A549 (cell line): ENCODE measurements at regions not wholly inside any gene's neighbourhood (a gene's known extent, or its start where the extent isn't known, plus 50 kb on each side); places are given as distances from the start of the nearest gene placed in this dataset.
A peak's percentile ranks its signal among the peaks of the same experiment; 100 is the strongest.

ENCODE experiments used
- ATAC-seq, 2 experiments: fragments of 200-7000 bp in 1 of 2; fragments of >200 bp in 1 of 2; cut with Nextera tagmentation in 1 of 2; cut with Tn5 transposase in 1 of 2; 3 replicates each; pipeline versions ENCODE4 v1.8.0 to v1.9.1; 2018 to 2020; ENCODE audit warnings: mild to moderate bottlenecking in 1 of 2, moderate library complexity in 1 of 2
- CTCF ChIA-PET: fragments of 300-600 bp; sonication (Branson Sonifier 250); formaldehyde crosslinking; extraction: SDS; loops from one replicate; lab custom pipeline; 2021; ENCODE audit warnings: antibody characterized with exemption, inconsistent platforms; lab: Yijun Ruan, JAX
- POLR2A ChIA-PET: fragments of 350-600 bp; formaldehyde crosslinking; extraction: SDS; loops from one replicate; lab custom pipeline; 2021; ENCODE audit warnings: antibody characterized with exemption, inconsistent platforms; lab: Yijun Ruan, JAX
- DNase-seq, 2 experiments: peaks; one replicate each; pipeline versions ENCODE4 v3.0.0 to v3.0.0-alpha.2; 2011 to 2016; ENCODE audit warnings: low read depth in 1 of 2, low spot score in 1 of 2
- FAIRE-seq: peaks from 2 replicates; lab custom pipeline; 2011; peaks lifted over from hg19 to GRCh38; lab: Jason Lieb, UNC
- H3K27ac ChIP-seq, 2 experiments: fragments of >200 bp; sonication (Bioruptor Twin); formaldehyde crosslinking; 3 replicates each; pipeline ENCODE4 v1.5.1; 2016 to 2017
- H3K4me1 ChIP-seq: fragments of >200 bp; sonication (Bioruptor Twin); formaldehyde crosslinking; 3 replicates; pipeline ENCODE4 v1.6.1; 2016
- H3K4me2 ChIP-seq: fragments of >200 bp; sonication (Bioruptor Twin); formaldehyde crosslinking; 3 replicates; pipeline ENCODE4 v1.6.1; 2016
- H3K4me3 ChIP-seq: fragments of >200 bp; sonication (Bioruptor Twin); formaldehyde crosslinking; 3 replicates; pipeline ENCODE4 v1.5.1; 2016
- H3K9me3 ChIP-seq: fragments of >200 bp; sonication (Bioruptor Twin); formaldehyde crosslinking; 3 replicates; pipeline ENCODE4 v1.6.1; 2016
- CBX2 ChIP-seq: fragments of 200-600 bp; sonication (generic); IDR thresholded peaks from 2 replicates; pipeline ENCODE4 v1.6.1; 2016; ENCODE audit warnings: low read depth, mild to moderate bottlenecking, borderline replicate concordance
- CHD2 ChIP-seq: fragments of 150-350 bp; IDR thresholded peaks from 2 replicates; pipeline ENCODE4 v1.6.1; 2014; ENCODE audit warnings: low read length; ENCODE audit not compliant: partially characterized antibody
- EHF ChIP-seq: fragments of 250-450 bp; sonication (Bioruptor Pico); IDR thresholded peaks from 2 replicates; pipeline ENCODE4 v1.5.0; 2020; ENCODE audit warnings: mild to moderate bottlenecking
- EHMT2 ChIP-seq: fragments of 200-600 bp; sonication (generic); IDR thresholded peaks from 2 replicates; pipeline ENCODE4 v1.6.1; 2016; ENCODE audit warnings: antibody characterized with exemption, low read depth, mild to moderate bottlenecking, moderate library complexity
- ELK1 ChIP-seq: fragments of 150-350 bp; IDR thresholded peaks from 2 replicates; pipeline ENCODE4 v1.6.1; 2014; ENCODE audit warnings: low read depth, mild to moderate bottlenecking, low read length
- FOSB ChIP-seq: fragments of 250-450 bp; sonication (Bioruptor Pico); IDR thresholded peaks from 2 replicates; pipeline ENCODE4 v1.5.0; 2020; ENCODE audit warnings: mild to moderate bottlenecking, moderate library complexity
- FOSL2 ChIP-seq, 2 experiments: fragments of 450-650 bp in 1 of 2; fragments of >200 bp in 1 of 2; sonication (Bioruptor Twin) in 1 of 2; formaldehyde crosslinking; IDR thresholded peaks; 2 replicates each; pipeline versions ENCODE4 v1.5.0 to v1.6.1; 2016 to 2020; ENCODE audit warnings: mild to moderate bottlenecking in 1 of 2, moderate library complexity in 1 of 2
- HEYL ChIP-seq: fragments of 250-450 bp; sonication (Bioruptor Pico); IDR thresholded peaks from 2 replicates; pipeline ENCODE4 v1.8.0; 2021; ENCODE audit warnings: mild to moderate bottlenecking, moderate library complexity
- JUN ChIP-seq, 2 experiments: fragments of >200 bp; sonication (Bioruptor Twin); formaldehyde crosslinking; IDR thresholded peaks; 2 replicates in 1 of 2; 3 replicates in 1 of 2; pipeline ENCODE4 v1.6.1; 2016 to 2017
- KDM1A ChIP-seq: fragments of 200-600 bp; sonication (generic); IDR thresholded peaks from 2 replicates; pipeline ENCODE4 v1.6.1; 2016; ENCODE audit warnings: low read depth, mild to moderate bottlenecking
- KDM5A ChIP-seq: fragments of 200-600 bp; sonication (generic); IDR thresholded peaks from 2 replicates; pipeline ENCODE4 v1.6.1; 2016; ENCODE audit warnings: antibody characterized with exemption, mild to moderate bottlenecking
- MAFK ChIP-seq: fragments of 450-650 bp; IDR thresholded peaks from 2 replicates; pipeline ENCODE4 v1.6.1; 2014; ENCODE audit not compliant: partially characterized antibody
- MAX ChIP-seq: IDR thresholded peaks from 2 replicates; pipeline ENCODE4 v1.6.1; 2012
- MAZ ChIP-seq: fragments of 150-350 bp; IDR thresholded peaks from 2 replicates; pipeline ENCODE4 v1.6.1; 2014; ENCODE audit warnings: antibody characterized with exemption, low read depth, low read length, borderline replicate concordance
- MYC ChIP-seq: IDR thresholded peaks from 2 replicates; pipeline ENCODE4 v1.6.1; 2012; ENCODE audit warnings: mild to moderate bottlenecking, inconsistent platforms, low read length, improper control_type of control experiment, borderline replicate concordance
- NR3C1 ChIP-seq: fragments of >200 bp; sonication (Bioruptor Twin); formaldehyde crosslinking; IDR thresholded peaks from 3 replicates; pipeline ENCODE4 v1.6.1; 2017
- PHF8 ChIP-seq: fragments of 200-600 bp; sonication (generic); IDR thresholded peaks from 2 replicates; pipeline ENCODE4 v1.6.1; 2016; ENCODE audit warnings: low read depth, mild to moderate bottlenecking, antibody characterized with exemption, moderate library complexity, borderline replicate concordance
- POLR2A ChIP-seq: IDR thresholded peaks from 2 replicates; pipeline ENCODE4 v1.6.1; 2012; ENCODE audit warnings: mild to moderate bottlenecking, low read length
- POLR2AphosphoS2 ChIP-seq: conservative IDR thresholded peaks from 2 replicates; pipeline ENCODE4 v1.6.1; 2012; ENCODE audit warnings: low read length, improper control_type of control experiment, inconsistent platforms
- RNF2 ChIP-seq: fragments of 200-600 bp; sonication (generic); IDR thresholded peaks from 2 replicates; pipeline ENCODE4 v1.6.1; 2016; ENCODE audit warnings: low read depth, mild to moderate bottlenecking, antibody characterized with exemption, moderate library complexity, borderline replicate concordance
- TFCP2L1 ChIP-seq: fragments of 250-450 bp; sonication (Bioruptor Pico); IDR thresholded peaks from 2 replicates; pipeline ENCODE4 v1.5.0; 2021; ENCODE audit warnings: mild to moderate bottlenecking
- ZFP36 ChIP-seq: fragments of 450-650 bp; IDR thresholded peaks from 2 replicates; pipeline ENCODE4 v1.6.1; 2014; ENCODE audit warnings: borderline replicate concordance; ENCODE audit not compliant: partially characterized antibody
- ZSCAN20 ChIP-seq: fragments of 250-450 bp; sonication (Bioruptor Pico); IDR thresholded peaks from 2 replicates; pipeline ENCODE4 v1.8.0; 2022; ENCODE audit warnings: mild to moderate bottlenecking, moderate library complexity
- WGBS: methylation state at CpG from one replicate; pipeline ENCODE4 v1.1.6; 2017; ENCODE audit errors: missing lambda C conversion rate; 5-methylcytosine and 5-hydroxymethylcytosine counted together
- TF ChIP-seq, protein P1 (sequence below): fragments of >200 bp; sonication (Bioruptor Twin); formaldehyde crosslinking; IDR thresholded peaks from 2 replicates; pipeline ENCODE4 v1.6.1; 2016
- TF ChIP-seq, protein P2 (sequence below): IDR thresholded peaks from 2 replicates; pipeline ENCODE4 v1.6.1; 2012; ENCODE audit warnings: low read depth, borderline replicate concordance
- TF ChIP-seq, protein P3 (sequence below): fragments of >200 bp; sonication (Bioruptor Twin); formaldehyde crosslinking; IDR thresholded peaks from 3 replicates; pipeline ENCODE4 v1.5.1; 2016

DNA sequence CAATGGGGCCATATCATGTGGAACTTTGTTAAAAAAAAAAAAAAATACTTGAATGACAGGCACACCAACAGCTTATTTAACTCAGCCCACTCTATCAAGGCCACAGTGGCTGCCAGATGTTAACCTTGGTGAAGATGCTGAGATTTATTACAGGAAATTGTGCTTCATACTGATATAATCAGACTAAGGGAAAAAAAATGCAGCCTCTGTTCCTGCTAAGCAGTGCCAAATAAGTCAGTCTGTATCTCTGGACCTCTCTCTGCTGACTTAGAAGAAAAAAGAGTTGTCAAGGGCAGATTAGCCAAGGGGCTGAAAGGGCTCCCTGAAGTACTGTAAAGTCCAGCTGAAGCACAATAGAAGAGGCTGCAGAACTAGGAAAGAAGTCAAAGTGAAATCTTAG lies 677.7 kb upstream of the HTR2C start:
- ATAC-seq (no peak), DNase-seq (no peak), FAIRE-seq (no peak)
- CTCF ChIA-PET: no interaction called here
- H3K4me2 ChIP-seq: no peak overlapping the region
- H3K27ac ChIP-seq: no peak overlapping the region
- no peaks in the 10 kb centered on the region for H3K9me3 ChIP-seq
- POLR2A ChIA-PET: no interaction called here
- TF ChIP-seq CHD2 (no peak), ZSCAN20 (CRISPR knock-in tag) (no peak), ELK1 (no peak), PHF8 (no peak), ZFP36 (no peak), EHF (CRISPR knock-in tag) (no peak), NR3C1 (no peak), FOSB (CRISPR knock-in tag) (no peak), JUN (IDR thresholded peaks at IDR 0.05) (no peak), FOSL2 (IDR thresholded peaks at IDR 0.05) (no peak), FOSL2 (CRISPR knock-in tag; IDR thresholded peaks at IDR 0.05) (no peak), MAX (no peak), EHMT2 (no peak), KDM1A (no peak), CBX2 (no peak), POLR2A (no peak), MAFK (no peak), POLR2AphosphoS2 (no peak), KDM5A (no peak)
- TF ChIP-seq, protein P1, sequence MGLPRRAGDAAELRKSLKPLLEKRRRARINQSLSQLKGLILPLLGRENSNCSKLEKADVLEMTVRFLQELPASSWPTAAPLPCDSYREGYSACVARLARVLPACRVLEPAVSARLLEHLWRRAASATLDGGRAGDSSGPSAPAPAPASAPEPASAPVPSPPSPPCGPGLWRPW: no peak
- TF ChIP-seq, protein P2, sequence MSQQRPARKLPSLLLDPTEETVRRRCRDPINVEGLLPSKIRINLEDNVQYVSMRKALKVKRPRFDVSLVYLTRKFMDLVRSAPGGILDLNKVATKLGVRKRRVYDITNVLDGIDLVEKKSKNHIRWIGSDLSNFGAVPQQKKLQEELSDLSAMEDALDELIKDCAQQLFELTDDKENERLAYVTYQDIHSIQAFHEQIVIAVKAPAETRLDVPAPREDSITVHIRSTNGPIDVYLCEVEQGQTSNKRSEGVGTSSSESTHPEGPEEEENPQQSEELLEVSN: no peak
- no peaks in the 10 kb centered on the region for H3K4me1 ChIP-seq
- H3K4me3 ChIP-seq: no peak overlapping the region

DNA sequence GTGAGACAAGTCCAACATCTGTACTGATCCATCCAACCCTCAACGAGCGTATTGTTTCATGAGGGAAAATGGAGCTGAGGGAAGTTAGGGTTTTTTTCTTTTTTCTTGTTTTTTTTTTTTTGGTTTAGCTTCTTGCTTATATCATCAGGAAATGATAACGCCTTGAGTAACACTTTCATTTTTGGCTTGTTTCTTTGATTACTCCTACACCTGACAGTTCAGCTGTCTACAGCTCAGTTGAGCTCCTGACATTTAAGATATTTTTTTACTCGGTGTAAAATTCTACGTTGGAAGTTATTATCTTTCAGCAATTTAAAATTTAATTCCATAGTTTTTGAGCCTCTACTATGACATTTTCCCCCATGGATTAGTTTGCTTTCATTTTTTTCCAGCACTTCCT lies 691.0 kb upstream of the HTR2C start:
- no peak for ATAC-seq
- FAIRE-seq: peak; percentile 54
- ChIA-PET CTCF (interaction anchor here (0.6 kb wide), 1 partner anchor 9 kb away, joined by 3 read pairs; no protein-coding TSS in a partner anchor), POLR2A (no interaction called here)
- Histone ChIP-seq H3K4me3 (no peak overlapping the region), H3K9me3 (no peaks in the 10 kb centered on the region), H3K4me2 (no peak overlapping the region), H3K27ac (no peak overlapping the region), H3K4me1 (no peaks in the 10 kb centered on the region)
- DNase-seq: no peak
- no peak for TF ChIP-seq RNF2
- TF ChIP-seq, protein P3, sequence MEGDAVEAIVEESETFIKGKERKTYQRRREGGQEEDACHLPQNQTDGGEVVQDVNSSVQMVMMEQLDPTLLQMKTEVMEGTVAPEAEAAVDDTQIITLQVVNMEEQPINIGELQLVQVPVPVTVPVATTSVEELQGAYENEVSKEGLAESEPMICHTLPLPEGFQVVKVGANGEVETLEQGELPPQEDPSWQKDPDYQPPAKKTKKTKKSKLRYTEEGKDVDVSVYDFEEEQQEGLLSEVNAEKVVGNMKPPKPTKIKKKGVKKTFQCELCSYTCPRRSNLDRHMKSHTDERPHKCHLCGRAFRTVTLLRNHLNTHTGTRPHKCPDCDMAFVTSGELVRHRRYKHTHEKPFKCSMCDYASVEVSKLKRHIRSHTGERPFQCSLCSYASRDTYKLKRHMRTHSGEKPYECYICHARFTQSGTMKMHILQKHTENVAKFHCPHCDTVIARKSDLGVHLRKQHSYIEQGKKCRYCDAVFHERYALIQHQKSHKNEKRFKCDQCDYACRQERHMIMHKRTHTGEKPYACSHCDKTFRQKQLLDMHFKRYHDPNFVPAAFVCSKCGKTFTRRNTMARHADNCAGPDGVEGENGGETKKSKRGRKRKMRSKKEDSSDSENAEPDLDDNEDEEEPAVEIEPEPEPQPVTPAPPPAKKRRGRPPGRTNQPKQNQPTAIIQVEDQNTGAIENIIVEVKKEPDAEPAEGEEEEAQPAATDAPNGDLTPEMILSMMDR: no peak
- TF ChIP-seq TFCP2L1 (CRISPR knock-in tag): no peak
- no peak for TF ChIP-seq POLR2AphosphoS2
- TF ChIP-seq FOSB (CRISPR knock-in tag): no peak
- no peak for TF ChIP-seq MYC
- TF ChIP-seq HEYL: no peak
- no peak for TF ChIP-seq CBX2
- TF ChIP-seq MAZ: no peak
- 18% methylated on average over 5 of the region's 5 CpGs for WGBS
